GM18868 (cell line): ENCODE measurements at regions not wholly inside any gene's neighbourhood (a gene's known extent, or its start where the extent isn't known, plus 50 kb on each side); places are given as distances from the start of the nearest gene placed in this dataset.
"Not testable (repeated sequence)": the region's sequence is repeated elsewhere in the genome, so short reads cannot be mapped to it uniquely, and the experiment has no call there.

Experiments
- ATAC-seq: cut with Tn5 transposase; IDR thresholded peaks from one replicate; pipeline ENCODE4 v1.9.1; 2021; ENCODE audit warnings: mild to moderate bottlenecking, moderate library complexity; ENCODE audit not compliant: unreplicated experiment

GRCh38 chrX:2640436-2641150, 50.5 kb upstream of the CD99 start:
- ATAC-seq = no peak

GRCh38 chrX:2638279-2638678, 52.8 kb upstream of the CD99 start:
- ATAC-seq = no peak

GRCh38 chrX:2635342-2635741, 55.8 kb upstream of the CD99 start:
- ATAC-seq = no peak

DNA sequence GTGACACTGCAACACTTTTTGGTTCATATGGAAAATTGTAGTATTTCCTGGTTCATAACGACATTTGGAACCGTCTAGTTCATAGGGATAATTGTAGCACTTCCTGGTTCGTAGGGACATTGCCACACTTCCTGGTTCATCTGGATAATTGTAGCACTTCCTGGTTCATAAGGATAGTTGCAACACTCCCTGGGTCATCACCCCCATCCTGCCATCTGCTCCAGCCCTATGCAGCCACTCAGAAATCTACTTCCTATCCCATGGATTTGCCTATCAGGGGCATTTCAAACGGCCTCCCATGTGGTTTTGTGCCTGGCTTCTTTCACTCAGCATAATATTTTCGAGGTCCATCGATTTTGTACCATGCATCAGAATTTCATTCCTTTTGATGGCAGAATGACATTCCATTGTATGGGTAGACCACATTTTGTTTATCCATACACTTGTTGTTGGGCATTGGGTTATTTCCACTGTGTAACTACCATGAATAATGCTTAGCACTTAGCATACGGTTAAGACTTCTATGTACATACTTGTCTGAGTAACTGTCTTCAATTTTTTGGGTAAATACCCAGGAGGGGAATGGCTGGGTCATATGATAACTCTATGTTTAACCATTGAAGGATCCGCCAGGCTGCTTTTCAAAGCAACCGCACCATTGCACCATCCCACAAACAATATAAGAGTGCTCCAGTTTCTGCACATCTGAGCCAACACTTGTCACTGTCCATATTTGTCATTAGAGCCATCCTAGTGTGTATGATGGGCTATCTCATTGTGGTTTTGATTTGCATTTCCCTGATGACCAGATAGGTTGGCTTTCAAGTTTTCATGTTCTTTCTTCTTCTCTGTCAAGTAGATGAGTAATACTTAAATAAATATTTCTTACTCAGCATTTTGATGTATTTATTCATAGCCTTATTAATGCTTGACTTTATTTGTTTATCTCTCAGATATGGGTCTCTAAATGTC, 58.3 kb upstream of the CD99 start:
- peak; percentile 54 for ATAC-seq

DNA sequence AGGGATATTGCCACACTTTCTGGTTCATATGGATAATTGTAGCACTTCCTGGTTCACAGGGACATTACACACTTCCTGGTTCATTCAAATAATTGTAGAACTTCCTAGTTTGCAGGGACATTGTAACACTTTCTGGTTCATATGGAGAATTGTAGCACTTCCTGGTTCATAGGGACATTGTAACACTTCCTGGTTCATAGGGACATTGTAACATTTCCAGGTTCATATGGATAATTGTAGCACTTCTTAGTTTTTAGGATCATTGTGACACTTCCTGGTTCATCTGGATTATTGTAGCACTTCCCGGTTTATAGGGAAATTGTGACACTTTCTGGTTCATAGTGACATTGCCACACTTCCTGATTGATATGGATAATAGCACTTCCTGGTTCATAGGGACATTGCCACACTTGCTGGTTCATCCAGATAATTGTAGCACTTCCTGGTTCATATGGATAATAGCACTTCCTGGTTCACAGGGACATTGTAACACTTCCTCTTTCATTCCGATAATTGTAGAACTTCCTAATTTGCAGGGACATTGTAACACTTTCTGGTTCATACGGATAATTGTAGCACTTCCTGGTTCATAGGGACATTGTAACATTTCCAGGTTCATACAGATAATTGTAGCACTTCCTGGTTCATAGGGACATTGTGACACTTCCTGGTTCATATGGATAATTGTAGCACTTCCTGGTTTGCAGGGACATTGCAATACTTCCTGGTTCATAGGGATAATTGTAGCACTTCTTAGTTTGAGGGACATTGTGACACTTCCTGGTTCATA, 59.2 kb upstream of the CD99 start:
- no peak for ATAC-seq

DNA sequence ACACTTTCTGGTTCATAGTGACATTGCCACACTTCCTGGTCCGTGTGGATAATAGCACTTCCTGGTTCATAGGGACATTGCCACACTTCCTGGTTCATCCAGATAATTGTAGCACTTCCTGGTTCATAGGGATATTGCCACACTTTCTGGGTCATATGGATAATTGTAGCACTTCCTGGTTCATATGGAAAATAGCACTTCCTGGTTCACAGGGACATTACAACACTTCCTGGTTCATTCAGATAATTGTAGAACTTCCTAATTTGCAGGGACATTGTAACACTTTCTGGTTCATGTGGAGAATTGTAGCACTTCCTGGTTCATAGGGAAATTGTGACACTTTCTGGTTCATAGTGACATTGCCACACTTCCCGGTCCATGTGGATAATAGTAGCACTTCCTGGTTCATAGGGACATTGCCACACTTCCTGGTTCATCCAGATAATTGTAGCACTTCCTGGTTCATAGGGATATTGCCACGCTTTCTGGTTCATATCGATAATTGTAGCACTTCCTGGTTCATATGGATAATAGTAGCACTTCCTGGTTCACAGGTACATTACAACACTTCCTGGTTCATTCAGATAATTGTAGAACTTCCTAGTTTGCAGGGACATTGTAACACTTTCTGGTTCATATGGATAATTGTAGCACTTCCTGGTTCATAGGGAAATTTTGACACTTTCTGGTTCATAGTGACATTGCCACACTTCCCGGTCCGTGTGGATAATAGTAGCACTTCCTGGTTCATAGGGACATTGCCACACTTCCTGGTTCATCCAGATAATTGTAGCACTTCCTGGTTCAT, 60.0 kb upstream of the CD99 start:
- ATAC-seq = not testable (repeated sequence)

- ATAC-seq = not testable (repeated sequence)
Measured at GRCh38 chrX:2630008-2630934, 60.8 kb upstream of the CD99 start.

- no peak for ATAC-seq
Measured at GRCh38 chrX:2629316-2630007, 61.6 kb upstream of the CD99 start.

GRCh38 chrX:2628751-2629315, 62.3 kb upstream of the CD99 start:
- ATAC-seq = no peak

GRCh38 chrX:2627272-2627867, 63.7 kb upstream of the CD99 start:
- ATAC-seq = peak; percentile 83

GRCh38 chrX:2626750-2627149, 64.3 kb upstream of the CD99 start:
- ATAC-seq = no peak

GRCh38 chrX:2620576-2620975, 70.5 kb upstream of the CD99 start:
- ATAC-seq = no peak

GRCh38 chrX:2618516-2618915, 72.6 kb upstream of the CD99 start:
- ATAC-seq = no peak

GRCh38 chrX:2614911-2615310, 76.2 kb upstream of the CD99 start:
- no peak for ATAC-seq

DNA sequence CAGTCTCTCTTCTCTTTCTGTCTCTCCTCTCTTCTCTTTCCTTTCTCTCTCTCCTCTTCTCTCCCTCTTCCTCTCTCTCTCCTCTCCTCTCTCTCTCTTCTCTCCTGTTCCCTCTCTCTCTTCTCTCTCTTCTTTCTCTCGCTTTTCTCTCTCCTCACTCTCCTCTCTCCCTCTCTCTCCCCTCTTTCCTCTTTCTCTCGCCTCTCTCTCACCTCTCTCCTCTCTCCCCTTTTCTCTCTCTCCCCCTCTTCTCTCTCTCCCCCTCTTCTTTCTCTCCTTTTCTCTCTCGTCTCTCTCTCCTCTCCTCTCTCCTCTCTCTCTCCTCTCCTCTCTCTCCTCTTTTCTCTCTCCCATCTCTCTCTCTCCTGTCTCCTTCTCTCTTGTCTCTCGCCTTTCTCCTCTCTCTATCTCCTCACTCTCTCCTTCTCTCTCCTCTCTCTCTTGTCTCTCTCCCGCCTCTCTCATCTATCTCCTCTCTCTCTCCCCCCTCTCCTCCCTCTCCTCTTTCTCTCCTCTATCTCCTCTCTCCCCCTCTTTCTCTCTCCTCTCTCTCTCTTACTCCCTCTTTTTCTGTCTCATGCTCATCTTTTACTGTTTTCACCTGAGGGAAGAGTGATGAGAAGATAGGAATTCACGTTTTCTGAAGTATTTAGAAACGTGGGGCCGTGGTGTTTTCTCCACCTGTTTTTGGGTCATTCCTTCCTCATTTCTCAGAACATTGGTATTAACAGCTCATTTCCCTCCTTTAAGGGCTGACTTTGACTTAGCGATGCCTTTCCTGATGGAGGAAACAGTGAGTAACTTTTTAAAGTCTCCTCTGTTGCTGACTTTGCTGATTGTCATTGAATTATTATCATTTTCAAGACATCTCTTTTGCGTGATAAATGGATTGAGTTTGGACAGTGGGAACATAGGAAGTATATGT, 80.6 kb upstream of the CD99 start:
- ATAC-seq = no peak

DNA sequence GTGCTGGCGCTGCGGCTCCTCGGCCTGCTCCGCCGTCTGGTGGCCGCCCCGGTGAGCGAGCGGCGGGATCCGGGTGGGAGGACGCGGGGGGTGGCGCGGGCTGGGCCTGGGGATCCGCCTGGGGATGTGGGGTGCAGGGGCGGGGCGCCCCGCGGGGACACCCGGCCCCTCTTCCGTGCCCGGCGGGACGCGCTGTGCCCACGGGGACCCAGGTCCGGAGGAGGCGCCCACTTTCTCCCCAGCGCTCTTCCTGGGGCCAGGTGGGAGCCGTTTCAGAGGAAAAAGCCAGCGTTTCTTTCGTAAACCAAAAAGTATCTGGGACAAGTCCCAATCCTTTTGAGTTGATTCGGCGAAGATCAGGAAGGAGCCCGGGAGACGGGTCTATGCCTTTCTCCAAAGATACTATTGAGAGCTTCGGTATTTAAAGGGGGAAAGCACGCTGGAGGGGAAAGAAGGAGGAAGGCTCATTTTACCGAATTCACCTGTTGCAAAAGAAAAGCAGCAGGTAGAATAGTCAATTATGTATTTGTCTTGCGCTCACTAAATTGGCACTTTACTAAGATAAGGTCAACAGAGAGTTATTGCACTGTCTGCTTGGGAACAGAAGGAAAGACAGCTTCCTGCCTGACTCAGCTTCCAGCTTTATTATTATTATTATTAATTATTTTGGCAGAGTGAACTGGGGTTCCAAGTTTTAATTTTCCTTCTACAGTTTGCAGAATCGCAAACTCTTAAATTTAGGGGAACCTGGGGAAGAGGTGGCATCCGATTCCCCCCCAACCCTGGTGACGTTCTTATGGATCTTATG, 81.5 kb upstream of the CD99 start:
- peak; percentile 37 for ATAC-seq
